NOMO-1 treated with dmso at 0.1 percent for 144 hours (cell line): ENCODE measurements at regions not wholly inside any gene's neighbourhood (a gene's known extent, or its start where the extent isn't known, plus 50 kb on each side); places are given as distances from the start of the nearest gene placed in this dataset.
"Not testable (repeated sequence)": the region's sequence is repeated elsewhere in the genome, so short reads cannot be mapped to it uniquely, and the experiment has no call there.

ENCODE experiments used
- DNase-seq: peaks from one replicate; lab custom pipeline; 2025; ENCODE audit not compliant: unreplicated experiment; lab: John Stamatoyannopoulos, UW

DNA sequence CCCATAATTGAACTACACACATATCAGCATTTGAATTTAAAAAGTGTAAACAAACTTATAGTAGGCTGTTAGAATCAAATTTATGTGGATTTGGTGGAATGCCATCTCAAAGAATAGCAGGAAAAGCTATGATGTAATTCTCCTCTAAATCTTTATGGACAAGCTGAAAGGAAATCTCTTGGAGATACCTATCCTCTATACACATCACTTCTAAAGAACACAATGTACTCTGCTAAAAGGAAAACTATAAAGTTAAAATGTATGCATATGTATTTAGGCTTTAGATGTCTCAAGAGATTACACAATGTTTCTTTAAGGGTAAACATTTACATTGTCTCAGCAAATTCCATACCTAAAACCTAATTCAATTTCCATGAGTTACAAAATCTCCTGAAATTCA is 323.3 kb downstream of the CRPPA start:
- no peak for DNase-seq

DNA sequence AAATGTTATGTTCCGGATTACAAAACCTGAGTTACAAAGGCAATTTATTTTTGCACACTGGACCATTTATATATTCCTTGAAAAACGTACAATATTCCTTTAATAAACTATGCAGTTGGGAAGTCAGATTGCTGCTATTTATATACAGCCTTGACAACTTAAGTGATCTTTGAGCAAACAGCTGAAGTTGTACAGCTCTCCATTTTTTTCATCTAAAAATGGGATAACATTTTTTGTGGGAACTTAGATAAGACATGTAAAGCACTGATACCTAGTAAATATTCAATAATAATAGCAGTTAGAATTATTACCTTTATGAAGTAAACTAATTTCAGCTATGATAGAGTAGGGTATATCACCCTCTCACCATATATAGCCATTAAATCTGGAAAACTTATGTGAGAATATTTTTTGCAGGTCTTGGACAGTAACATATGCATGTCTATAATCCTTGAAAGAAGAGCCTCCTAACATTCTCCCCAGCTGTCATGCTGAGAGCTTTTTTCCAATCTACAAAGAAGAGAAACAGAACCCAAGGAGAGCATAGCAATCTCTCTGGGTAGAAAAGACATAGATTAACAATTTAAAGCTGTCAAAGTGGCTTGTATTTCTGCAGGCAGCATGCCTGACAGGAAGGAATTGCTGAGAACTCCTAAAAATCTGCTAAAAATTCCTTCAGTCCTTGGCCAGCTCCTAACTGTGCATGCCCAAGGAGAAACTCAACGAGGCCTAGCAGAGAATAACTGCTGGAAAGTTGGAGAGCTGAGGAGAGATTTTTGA is 326.0 kb downstream of the CRPPA start:
- DNase-seq, result no peak

DNA sequence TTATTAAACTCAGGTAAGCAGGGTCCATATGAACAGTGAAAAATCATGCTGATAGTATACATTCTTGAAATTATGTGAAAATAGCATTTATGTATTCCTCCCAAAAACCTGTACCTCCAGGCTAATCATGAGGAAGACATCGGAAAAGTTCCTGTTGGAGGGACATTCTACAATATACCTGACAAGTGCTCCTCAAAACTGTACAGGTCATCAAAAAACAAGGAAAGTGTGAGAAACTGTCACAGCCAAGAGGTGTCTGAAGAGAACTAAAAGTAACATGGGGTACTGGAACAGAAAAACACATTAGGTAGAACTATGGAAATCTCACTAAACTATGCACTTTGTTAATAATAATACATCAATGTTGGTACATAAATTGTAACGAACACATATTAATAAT is 326.7 kb downstream of the CRPPA start:
- no peak for DNase-seq

DNA sequence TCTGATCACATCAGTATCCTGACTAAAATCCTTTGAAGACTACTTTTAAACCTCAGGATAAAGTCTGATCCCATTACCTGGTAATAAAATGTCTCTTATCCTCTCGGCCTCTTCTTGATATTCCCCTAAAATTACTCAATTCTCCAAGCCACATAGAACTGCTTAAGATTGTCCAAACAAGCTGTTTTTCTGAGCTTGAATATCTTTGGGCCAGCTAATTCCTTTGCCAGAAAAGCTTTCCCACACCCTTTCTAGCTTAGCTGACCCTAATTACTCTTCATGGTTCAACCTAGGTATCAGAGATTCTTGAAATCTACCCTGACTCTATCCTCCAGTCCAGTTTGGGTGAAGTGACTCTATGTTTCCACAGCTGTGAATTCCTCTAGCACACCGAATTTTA is 328.6 kb downstream of the CRPPA start:
- no peak for DNase-seq

DNA sequence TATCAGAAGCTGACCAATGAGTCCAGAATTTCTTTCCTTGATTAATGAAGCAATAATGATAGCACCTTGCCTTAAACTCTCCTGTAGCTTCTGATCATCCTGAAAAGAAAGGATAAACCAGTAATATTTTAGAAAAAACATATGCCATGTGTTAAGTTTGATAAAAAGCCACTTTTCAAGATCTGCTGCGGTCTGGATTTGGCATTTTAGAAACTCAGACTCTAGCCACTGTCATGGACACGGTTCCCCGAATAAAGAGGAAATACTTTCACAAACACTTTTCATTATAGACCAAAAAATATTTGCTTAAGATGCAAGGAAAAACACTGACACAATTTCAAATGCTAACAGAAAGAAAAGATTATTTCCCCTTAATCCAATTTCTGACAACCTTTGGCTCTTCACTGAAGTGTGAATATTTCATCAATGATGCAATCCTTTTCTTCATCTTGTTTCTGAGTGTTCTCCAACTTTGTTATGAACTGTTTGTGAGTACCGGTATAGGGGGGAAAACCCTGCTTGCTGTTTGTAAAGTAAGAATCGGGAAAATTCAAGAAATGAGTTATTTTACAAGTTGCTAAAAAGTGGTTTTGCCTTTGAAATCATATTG is 329.5 kb downstream of the CRPPA start:
- no peak for DNase-seq

DNA sequence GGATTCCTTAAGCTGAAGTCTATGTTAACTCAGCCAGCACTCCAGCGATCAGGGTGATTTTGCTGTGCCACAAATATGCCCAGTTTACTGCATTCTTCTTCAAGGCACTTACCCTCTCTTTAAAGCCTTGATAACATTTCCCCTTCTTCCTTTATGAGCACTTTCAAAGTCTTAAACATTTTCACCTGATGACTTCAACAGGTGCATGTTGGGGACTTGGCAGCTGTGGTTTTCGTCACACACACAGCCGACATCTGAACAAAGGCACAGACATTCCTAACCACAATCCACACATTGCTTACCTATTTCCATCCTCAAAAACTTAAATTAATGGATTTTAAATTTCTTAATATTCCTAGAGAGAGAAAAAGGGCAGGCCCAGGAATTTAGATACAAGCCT is 331.5 kb downstream of the CRPPA start:
- no peak for DNase-seq

DNA sequence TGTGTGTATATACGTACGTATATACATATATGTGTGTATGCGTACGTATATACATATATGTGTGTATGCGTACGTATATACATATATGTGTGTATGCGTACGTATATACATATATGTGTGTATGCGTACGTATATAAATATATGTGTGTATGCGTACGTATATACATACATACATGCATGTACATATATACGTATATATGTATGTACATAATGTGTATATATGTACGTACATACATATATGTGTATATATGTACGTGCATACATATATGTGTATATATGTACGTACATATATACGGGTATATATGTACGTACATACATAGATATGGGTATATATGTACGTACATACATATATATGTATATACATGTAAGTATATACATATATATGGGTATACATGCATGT is 332.1 kb downstream of the CRPPA start:
- no peak for DNase-seq

DNA sequence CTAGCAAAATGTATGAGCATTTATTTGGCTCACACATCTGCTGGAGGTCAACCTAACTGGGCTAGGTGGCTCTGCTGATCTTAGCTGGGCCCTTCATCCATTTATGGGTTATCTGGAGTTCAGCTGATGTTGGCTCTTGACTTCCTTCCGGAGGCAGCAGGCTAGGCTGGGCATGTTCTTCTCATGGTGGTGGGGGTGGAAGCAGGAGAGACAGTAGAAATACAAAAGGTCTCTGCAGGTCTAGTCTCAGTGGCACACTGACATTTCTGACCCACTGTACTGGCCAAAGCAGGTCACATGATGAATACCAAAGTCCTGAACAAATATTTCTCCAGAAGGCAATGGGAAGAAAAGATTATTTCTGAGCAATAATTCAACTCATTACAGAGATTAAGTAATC is 334.6 kb downstream of the CRPPA start:
- DNase-seq, result no peak

DNA sequence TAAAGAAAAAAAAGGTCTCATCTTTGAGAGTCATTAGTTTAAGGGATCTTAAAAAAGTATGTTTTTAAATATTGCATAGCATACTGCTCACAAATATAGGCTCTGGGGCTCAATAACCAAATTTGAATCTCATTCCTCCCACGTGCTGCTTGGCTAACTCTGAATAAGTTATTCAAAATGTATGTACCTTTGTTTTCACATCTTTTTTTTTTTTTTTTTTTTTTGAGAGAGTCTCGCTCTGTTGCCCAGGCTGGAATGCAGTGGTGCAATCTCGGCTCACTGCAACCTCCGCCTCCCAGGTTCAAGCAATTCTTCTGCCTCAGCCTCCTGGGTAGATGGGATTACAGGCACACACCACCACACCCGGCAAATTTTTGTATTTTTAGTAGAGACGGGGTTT is 335.6 kb downstream of the CRPPA start:
- DNase-seq, result not testable (repeated sequence)

DNA sequence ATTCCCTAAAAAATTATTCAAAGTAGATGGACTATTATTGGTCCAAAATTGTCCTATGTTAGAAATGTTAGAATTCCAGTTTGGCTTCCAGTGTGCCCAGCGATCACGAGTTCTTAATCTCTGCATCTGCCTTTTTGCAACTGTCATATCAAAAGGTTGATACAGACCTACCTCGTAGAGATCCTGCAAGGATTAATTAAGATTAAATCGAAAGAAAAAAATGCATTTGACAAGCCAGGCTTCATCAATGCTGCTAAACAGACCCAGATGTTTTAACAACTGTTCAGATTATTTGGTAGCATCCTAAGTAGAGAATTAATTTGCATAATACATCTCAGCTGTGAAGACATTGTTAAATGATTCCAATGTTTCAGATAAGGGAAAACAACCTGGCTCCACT is 336.5 kb downstream of the CRPPA start:
- DNase-seq, result no peak

DNA sequence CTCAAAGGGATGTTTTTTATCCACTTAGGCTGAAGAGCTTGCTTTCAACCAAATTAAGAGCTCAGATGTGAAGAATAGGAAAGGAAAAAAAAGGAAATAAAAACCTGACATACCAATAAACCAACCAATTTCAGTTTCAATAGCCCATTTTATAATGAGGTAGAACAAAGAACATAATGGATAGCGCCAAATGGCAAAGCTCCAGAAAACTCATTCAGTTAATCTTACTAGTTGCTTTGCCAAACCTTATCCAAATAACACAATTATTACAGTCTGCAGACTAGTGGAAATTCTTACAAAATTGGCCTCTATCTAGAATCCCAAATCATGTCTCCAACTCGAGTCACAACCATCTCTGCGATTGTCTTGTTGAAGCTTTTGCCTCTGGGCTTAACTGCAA is 337.0 kb downstream of the CRPPA start:
- DNase-seq, result no peak

DNA sequence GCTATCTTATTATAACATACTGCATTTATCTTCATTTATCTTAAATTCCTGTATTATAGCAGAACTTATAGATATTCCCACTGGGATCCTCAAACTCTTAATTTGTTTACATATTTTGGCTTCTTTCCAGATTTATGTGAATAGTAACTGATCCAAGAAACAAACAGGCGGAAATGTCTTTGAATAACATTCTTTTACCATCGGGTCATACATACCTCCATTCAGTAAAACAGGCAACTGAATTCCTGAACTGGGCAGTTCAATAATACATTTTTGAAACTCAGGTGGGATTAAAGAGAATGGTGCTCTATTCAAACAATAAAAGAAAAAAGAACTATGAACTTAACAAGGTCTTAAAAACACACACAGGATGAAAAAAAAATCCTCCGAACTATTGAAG is 337.4 kb downstream of the CRPPA start:
- DNase-seq, result no peak

DNA sequence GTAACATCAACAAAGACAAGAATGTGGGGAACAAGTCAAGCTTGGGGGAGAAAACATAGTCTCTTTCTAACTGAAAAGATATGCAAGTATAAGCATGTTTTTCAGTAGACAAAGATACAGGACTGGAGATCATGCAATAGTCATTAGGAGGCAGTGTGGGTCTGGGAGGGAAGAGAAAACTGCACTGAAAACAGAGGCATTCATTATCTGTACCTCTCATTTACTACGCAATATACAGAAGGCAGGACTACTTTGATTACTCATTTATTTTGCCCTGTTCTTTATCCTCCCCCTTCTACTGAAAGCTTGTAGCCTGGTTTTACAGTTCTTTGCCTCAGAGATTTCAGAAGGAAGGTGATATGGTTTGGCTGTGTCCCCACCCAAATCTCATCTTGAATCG is 341.2 kb downstream of the CRPPA start:
- no peak for DNase-seq

DNA sequence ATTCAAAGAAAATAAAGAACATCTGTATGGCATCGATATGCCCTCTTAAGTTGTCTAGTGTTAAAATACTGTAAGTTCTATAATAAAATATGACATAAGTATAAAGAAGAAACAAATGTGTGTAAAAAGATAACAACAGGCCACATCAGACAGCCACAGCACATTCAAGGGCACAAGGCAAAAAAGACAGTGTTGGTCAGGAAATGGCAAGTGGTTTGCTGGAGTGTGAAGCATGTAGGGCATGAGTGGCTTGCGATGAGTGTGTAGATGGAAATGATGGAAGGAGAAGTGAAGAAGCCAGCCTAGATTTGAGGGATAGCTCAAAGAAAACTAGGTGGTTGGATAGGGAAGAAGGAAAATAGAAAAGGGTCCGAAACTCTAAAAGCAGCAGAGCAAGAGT is 341.6 kb downstream of the CRPPA start:
- no peak for DNase-seq

DNA sequence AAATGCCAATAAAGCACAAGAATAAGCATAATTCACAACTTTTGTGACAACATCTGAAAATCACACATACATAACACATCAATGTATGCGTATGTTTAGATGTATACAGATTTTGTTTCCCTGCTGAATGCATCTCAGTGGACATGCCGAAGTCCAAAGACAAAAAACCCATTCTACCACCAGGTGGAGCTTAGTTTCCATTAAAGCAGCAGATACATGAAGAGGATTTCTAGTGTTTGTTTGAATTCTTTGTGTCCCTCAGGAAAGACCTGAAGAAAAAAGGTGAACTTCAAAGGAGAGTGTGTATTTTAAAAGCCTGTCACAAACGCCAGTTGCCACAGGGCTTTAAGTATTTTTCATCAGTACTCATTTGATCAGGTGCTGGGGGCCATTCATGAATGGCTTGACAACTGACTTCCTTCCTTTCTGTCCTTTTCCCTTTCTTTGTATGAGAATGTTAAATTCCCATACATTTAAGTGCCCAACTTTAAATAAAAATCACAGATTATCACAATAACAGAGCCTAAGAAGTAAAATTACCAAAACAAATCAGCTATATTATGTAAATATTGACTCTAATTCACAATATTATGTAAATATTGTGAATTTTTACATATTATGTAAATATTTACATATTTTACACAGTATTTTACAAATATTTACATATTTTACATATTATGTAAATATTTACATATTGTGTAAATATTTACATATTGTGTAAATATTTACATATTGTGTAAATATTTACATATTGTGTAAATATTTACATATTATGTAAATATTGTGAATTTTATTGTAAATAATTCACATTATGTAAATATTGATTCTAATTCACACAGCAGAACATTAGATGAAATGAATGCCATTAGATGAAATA is 343.0 kb downstream of the CRPPA start:
- peak; percentile 5 for DNase-seq

DNA sequence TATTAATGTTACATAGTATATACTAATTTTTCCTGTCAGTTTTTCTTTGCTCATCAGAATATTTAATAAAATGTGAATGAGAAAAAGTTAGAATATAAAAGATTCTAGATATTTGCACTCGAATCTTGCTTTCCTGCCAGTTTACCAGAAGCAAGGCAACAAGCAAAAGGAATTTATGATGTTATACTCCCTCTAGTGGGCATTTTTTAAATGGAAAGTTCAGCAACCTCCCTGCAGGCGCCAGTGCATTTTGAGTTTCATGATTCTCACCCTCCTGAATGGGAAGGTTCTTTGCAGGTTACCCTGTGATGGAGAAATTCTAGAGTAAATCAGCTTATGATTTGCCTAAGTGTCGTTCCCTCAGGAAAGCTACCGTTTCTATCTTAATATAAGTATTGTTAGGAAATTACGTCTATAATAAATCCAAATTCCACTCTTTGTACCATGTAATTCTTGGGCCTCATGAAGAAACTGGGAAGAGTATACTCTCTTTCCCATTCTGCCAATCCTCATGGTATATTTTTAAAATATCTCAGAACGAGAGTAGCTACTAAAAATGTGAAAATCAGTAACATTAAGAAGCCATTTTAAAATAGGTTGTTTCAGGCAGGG is 350.0 kb downstream of the CRPPA start:
- DNase-seq, result peak; percentile 11

DNA sequence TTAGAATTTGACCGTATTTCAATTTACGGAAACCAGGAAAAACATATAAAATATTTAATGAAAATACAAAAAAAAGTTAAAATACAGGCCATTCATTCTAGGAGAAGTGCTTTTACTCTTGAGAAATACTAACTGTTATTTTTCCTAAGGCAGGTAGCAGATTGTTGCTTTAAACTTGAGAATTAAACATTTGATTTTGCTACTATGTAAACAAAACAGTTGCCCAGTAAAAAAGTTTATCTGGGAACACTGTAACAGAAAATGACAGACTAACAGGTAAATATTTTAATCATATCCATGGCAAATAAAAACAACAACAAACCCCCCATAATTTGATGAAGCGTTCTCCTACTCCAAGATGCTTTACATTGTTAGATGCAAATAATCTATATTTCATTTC is 350.5 kb downstream of the CRPPA start:
- no peak for DNase-seq

DNA sequence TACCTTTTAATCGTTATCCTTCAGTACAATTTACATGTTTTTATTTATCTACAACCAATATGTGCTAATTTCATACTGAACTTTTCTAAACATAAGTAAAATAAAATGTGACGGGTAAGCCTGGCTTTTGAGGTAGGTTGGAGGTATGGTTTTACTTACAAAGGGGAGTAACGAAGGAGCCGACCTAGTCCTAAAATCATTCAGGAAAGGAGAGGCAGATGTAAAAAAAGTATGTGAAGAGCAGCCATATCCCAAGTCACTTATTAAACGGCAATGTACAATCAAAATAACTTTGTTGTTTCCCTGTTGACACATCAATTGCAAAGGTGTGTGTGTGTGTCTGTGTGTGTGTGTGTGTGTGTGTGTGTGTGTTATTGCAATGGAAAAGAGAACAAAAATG is 351.3 kb downstream of the CRPPA start:
- no peak for DNase-seq

DNA sequence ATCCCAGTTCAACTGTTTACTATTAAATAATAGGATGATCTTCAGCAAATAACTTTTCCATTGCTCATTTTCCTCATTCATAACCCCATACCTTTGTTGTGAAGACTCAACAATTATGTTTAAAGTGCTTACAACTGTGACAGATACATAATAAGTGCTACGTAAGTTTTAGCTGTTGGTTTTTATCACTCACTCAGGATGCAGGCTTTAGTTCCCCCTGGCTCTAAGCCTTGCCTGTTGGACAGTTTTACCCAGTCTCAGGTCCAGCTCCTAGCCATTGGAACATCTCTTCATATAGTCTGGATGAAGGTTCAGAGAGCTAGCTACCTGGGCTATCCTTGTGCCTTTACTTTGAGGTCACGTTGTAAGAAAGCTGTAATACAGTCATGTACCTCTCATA is 353.2 kb downstream of the CRPPA start:
- no peak for DNase-seq

DNA sequence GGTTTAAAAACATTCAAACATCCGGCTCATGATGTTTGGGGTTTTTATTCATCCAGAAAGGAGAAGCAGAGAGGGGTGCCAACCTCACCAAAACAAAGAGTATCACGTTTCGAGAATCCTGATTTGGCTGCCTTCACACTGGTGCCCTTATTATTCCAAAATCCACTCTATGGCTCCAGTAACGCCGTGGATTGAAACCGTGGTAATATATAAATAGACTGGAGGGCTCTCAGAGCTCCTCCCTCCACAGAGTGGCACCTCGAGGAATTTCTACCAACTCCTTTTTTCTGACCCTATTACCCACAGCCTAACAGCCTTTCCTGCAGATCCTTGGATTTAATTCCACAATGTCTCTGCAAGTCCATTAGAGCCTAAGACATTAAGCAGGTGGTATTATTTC is 353.6 kb downstream of the CRPPA start:
- DNase-seq, result no peak

DNA sequence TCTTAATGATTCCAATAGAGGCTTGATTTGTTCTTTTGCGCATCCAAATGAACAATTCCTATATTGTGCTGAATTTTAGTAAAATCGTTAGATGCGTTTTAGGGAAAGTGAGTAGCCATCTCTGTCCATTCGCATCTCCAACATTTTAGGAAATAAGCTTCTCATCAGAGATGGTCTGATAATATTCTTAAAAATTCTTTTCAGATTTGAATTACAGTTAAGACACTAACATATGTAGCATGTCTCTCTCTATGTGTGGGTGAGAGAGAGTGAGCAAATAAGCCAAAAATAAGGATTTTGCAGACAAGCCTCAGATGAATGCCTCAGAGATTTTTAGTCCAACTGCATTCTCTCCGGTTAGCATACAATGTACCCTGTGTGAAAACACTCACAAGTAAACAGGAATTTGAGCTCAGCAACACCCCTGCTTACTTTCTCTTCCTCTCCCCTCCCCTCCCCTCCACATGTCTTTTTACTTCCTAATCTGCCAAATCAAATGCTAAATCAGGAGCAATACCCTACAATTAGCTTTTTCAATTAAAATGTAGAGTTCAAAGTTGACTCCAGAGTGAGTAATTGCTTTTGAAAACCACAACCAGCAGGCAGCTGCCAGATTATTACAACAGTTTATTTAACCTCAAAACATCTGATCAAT is 354.4 kb downstream of the CRPPA start:
- peak; percentile 70 for DNase-seq
